LNCAP (cell line): ENCODE measurements at regions not wholly inside any gene's neighbourhood (a gene's known extent, or its start where the extent isn't known, plus 50 kb on each side); places are given as distances from the start of the nearest gene placed in this dataset.

ENCODE experiments used
- TF ChIP-seq, protein P1 (sequence below): fragments of 450-650 bp; IDR thresholded peaks from 2 replicates; pipeline ENCODE4 v1.5.1; 2017; ENCODE audit warnings: mild to moderate bottlenecking

- TF ChIP-seq, protein P1, sequence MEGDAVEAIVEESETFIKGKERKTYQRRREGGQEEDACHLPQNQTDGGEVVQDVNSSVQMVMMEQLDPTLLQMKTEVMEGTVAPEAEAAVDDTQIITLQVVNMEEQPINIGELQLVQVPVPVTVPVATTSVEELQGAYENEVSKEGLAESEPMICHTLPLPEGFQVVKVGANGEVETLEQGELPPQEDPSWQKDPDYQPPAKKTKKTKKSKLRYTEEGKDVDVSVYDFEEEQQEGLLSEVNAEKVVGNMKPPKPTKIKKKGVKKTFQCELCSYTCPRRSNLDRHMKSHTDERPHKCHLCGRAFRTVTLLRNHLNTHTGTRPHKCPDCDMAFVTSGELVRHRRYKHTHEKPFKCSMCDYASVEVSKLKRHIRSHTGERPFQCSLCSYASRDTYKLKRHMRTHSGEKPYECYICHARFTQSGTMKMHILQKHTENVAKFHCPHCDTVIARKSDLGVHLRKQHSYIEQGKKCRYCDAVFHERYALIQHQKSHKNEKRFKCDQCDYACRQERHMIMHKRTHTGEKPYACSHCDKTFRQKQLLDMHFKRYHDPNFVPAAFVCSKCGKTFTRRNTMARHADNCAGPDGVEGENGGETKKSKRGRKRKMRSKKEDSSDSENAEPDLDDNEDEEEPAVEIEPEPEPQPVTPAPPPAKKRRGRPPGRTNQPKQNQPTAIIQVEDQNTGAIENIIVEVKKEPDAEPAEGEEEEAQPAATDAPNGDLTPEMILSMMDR, result no peak
Measured at GRCh38 chr10:8296734-8297101, 242.2 kb downstream of the GATA3 start.

GRCh38 chr10:8297107-8297506 lies 242.6 kb downstream of the GATA3 start:
- TF ChIP-seq, protein P1, result no peak

DNA sequence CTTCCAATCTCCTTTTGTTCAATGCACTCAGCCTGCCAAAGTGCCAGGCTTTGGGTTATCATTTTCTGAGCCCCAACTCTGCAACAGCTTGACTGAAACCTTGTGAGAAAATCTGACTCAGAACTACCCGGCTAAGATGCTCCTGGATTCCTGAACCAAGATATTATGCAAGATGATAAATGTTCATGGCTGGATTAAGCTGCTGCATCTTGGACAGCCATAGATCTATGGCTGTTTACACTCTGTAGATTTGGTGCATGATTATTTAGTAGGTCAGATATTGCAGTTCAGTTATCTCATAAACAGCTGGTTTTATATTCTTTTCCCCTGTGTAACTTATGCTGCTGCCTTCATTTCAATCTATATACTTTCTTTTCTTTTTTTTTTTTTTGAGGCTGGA lies 243.5 kb downstream of the GATA3 start:
- TF ChIP-seq, protein P1, result no peak

GRCh38 chr10:8298896-8299570 lies 244.5 kb downstream of the GATA3 start:
- TF ChIP-seq, protein P1, result no peak

DNA sequence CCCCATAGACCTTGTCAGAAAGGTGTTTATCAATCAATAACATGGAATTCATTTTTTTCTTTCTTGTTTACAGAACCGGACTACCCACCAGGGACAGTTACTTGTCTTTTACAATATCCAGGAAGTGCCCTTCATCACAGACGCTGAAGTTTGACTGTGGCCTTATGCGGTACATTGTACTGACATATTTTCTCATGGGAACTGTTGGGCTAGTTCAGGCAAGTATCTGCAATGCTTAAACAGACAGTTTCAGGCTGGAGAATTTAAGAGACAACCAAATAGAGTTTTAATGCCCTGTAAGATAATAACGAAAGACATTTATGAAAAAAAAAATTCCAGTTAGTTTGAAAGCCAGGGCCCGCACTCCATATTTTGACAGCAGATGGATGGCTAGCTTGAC lies 246.4 kb downstream of the GATA3 start:
- TF ChIP-seq, protein P1, result no peak

- TF ChIP-seq, protein P1, result no peak
Measured at GRCh38 chr10:8301333-8301732, 246.8 kb downstream of the GATA3 start.

DNA sequence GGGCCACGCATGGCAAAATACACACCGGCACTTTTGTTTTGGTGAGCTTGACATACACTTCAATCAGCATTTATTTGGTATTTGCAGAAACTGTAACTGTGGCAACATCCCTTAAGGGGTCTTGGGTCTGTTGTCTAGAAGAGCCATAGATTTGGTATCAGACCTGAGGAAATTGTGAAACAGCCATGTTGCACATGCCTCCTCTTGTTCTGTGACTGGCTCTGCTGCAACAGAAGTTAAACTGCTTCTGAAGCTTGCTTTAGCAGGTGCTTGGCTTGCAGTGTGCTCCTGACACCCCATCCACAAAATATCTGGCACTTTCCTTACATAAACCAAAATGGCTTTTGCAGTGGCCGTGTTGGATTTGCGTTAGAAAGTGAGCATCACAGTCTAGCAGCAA lies 247.3 kb downstream of the GATA3 start:
- TF ChIP-seq, protein P1, result no peak

GRCh38 chr10:8302565-8302964 lies 248.1 kb downstream of the GATA3 start:
- TF ChIP-seq, protein P1, result no peak
